ENCODE measurements at regions not wholly inside any gene's neighbourhood (a gene's known extent, or its start where the extent isn't known, plus 50 kb on each side); places are given as distances from the start of the nearest gene placed in this dataset.
"Not testable (repeated sequence)": the region's sequence is repeated elsewhere in the genome, so short reads cannot be mapped to it uniquely, and the experiment has no call there.

- DNase-seq: no peak
These were observed 777.6 kb upstream of the NCAM2 start for GRCh38 chr21:20220586-20220985.

GRCh38 chr21:20221981-20222380 lies 776.2 kb upstream of the NCAM2 start:
- DNase-seq: not testable (repeated sequence)

GRCh38 chr21:20236649-20237048 lies 761.6 kb upstream of the NCAM2 start:
- DNase-seq: not testable (repeated sequence)

GRCh38 chr21:20249401-20249800 lies 748.8 kb upstream of the NCAM2 start:
- DNase-seq: no peak

GRCh38 chr21:20250337-20250736 lies 747.9 kb upstream of the NCAM2 start:
- DNase-seq: no peak

GRCh38 chr21:20253261-20253660 lies 744.9 kb upstream of the NCAM2 start:
- DNase-seq: no peak

- DNase-seq: no peak
These were observed 743.2 kb upstream of the NCAM2 start for GRCh38 chr21:20254964-20255363.

- DNase-seq: no peak
These were observed 741.0 kb upstream of the NCAM2 start for GRCh38 chr21:20257052-20257740.

- no peak for DNase-seq
These were observed 739.7 kb upstream of the NCAM2 start for GRCh38 chr21:20258542-20258941.

- no peak for DNase-seq
These were observed 739.0 kb upstream of the NCAM2 start for GRCh38 chr21:20259031-20259867.

- DNase-seq: no peak
These were observed 738.1 kb upstream of the NCAM2 start for GRCh38 chr21:20260124-20260523.

GRCh38 chr21:20261364-20261763 lies 736.8 kb upstream of the NCAM2 start:
- no peak for DNase-seq

GRCh38 chr21:20265707-20266440 lies 732.3 kb upstream of the NCAM2 start:
- no peak for DNase-seq

GRCh38 chr21:20266441-20266710 lies 731.8 kb upstream of the NCAM2 start:
- no peak for DNase-seq

GRCh38 chr21:20270365-20271055 lies 727.7 kb upstream of the NCAM2 start:
- DNase-seq: no peak

- DNase-seq: no peak
These were observed 725.3 kb upstream of the NCAM2 start for GRCh38 chr21:20272791-20273362.

- no peak for DNase-seq
These were observed 721.8 kb upstream of the NCAM2 start for GRCh38 chr21:20276377-20276776.

GRCh38 chr21:20276954-20277353 lies 721.3 kb upstream of the NCAM2 start:
- no peak for DNase-seq

GRCh38 chr21:20283836-20284235 lies 714.4 kb upstream of the NCAM2 start:
- DNase-seq: no peak

- DNase-seq: no peak
These were observed 705.9 kb upstream of the NCAM2 start for GRCh38 chr21:20292280-20292679.

GRCh38 chr21:20292854-20293253 lies 705.4 kb upstream of the NCAM2 start:
- DNase-seq: not testable (repeated sequence)

- no peak for DNase-seq
These were observed 696.8 kb upstream of the NCAM2 start for GRCh38 chr21:20301395-20301794.

- DNase-seq: no peak
These were observed 696.1 kb upstream of the NCAM2 start for GRCh38 chr21:20302084-20302483.
